SK-N-SH (cell line): ENCODE measurements at regions not wholly inside any gene's neighbourhood (a gene's known extent, or its start where the extent isn't known, plus 50 kb on each side); places are given as distances from the start of the nearest gene placed in this dataset.

Experiments
- CTCF ChIA-PET: fragments of 300-600, 350-600 bp; formaldehyde crosslinking; extraction: SDS; loops from one replicate; lab custom pipeline; 2021; lab: Yijun Ruan, JAX
- POLR2A ChIA-PET: fragments of 350-600 bp; sonication (Branson Sonifier 250); formaldehyde crosslinking; extraction: SDS; loops from one replicate; lab custom pipeline; 2020; ENCODE audit warnings: antibody characterized with exemption, inconsistent platforms; lab: Yijun Ruan, JAX
- DNase-seq: peaks from one replicate; pipeline ENCODE4 v3.0.0; 2012
- H2AFZ ChIP-seq: fragments of 200-600 bp; sonication (generic); 2 replicates; pipeline ENCODE4 v1.8.1; 2016; ENCODE audit warnings: antibody characterized with exemption, mild to moderate bottlenecking, low read depth
- H3F3A ChIP-seq: fragments of 200-600 bp; sonication (generic); replicated peaks from 2 replicates; pipeline ENCODE3; 2016; ENCODE audit warnings: antibody characterized with exemption, mild to moderate bottlenecking; ENCODE audit not compliant: insufficient read depth
- H3K27ac ChIP-seq, 2 experiments: fragments of 200-500 bp in 1 of 2; fragments of 200-600 bp in 1 of 2; sonication (Bioruptor generic) in 1 of 2; sonication (generic), shearing (Covaris generic) in 1 of 2; 2 replicates each; pipeline versions ENCODE4 v1.5.1 to v1.6.1; 2014 to 2016; ENCODE audit warnings: low read depth in 2 of 2, inconsistent platforms in 1 of 2, low read length in 1 of 2, mild to moderate bottlenecking in 1 of 2, mixed read lengths in 1 of 2
- H3K27me3 ChIP-seq: fragments of 200-600 bp; sonication (generic), shearing (Covaris generic); 2 replicates; pipeline ENCODE4 v1.6.1; 2016; ENCODE audit warnings: mixed run types; ENCODE audit not compliant: insufficient read depth
- H3K36me3 ChIP-seq, 2 experiments: fragments of 200-500 bp in 1 of 2; fragments of 200-600 bp in 1 of 2; sonication (Bioruptor generic) in 1 of 2; sonication (generic) in 1 of 2; replicated peaks in 1 of 2; 2 replicates each; pipeline versions ENCODE3 to v1.5.1; 2014 to 2016; ENCODE audit warnings: low read length in 1 of 2, mild to moderate bottlenecking in 1 of 2; ENCODE audit not compliant: insufficient read depth in 2 of 2, control insufficient read depth in 1 of 2
- H3K4me1 ChIP-seq, 2 experiments: fragments of 200-500 bp in 1 of 2; fragments of 200-600 bp in 1 of 2; sonication (Bioruptor generic) in 1 of 2; sonication (generic), shearing (Covaris generic) in 1 of 2; 2 replicates each; pipeline versions ENCODE4 v1.5.1 to v1.6.1; 2014 to 2016; ENCODE audit warnings: low read depth in 1 of 2, low read length in 1 of 2, mixed run types in 1 of 2; ENCODE audit not compliant: insufficient read depth in 2 of 2, control insufficient read depth in 1 of 2
- H3K4me2 ChIP-seq: fragments of 200-600 bp; sonication (generic), shearing (Covaris generic); 2 replicates; pipeline ENCODE4 v1.6.1; 2017; ENCODE audit warnings: mixed run types
- H3K4me3 ChIP-seq, 2 experiments: fragments of 200-500 bp in 1 of 2; fragments of 200-600 bp in 1 of 2; sonication (Bioruptor generic) in 1 of 2; sonication (generic), shearing (Covaris generic) in 1 of 2; 2 replicates each; pipeline versions ENCODE4 v1.5.1 to v1.8.1; 2014 to 2016; ENCODE audit warnings: low read depth in 2 of 2, inconsistent platforms in 1 of 2, low read length in 1 of 2, mild to moderate bottlenecking in 1 of 2, mixed read lengths in 1 of 2, moderate library complexity in 1 of 2
- H3K79me2 ChIP-seq: fragments of 200-600 bp; sonication (generic); 2 replicates; pipeline ENCODE4 v1.8.1; 2017; ENCODE audit warnings: mild to moderate bottlenecking; ENCODE audit not compliant: insufficient read depth
- H3K9ac ChIP-seq: fragments of 200-600 bp; sonication (generic); 2 replicates; pipeline ENCODE4 v1.6.1; 2017; ENCODE audit warnings: mixed run types
- H3K9me2 ChIP-seq: fragments of 200-600 bp; sonication (generic); 2 replicates; pipeline ENCODE4 v1.6.1; 2017; ENCODE audit warnings: mixed run types
- H3K9me3 ChIP-seq: fragments of 200-600 bp; sonication (generic); 2 replicates; pipeline ENCODE4 v1.6.1; 2017; ENCODE audit warnings: mixed run types, mild to moderate bottlenecking, moderate library complexity
- H4K20me1 ChIP-seq: fragments of 200-600 bp; sonication (generic); 2 replicates; pipeline ENCODE4 v1.6.1; 2017; ENCODE audit warnings: mild to moderate bottlenecking, mixed run types; ENCODE audit not compliant: insufficient read depth
- CHD2 ChIP-seq: fragments of 150-350 bp; IDR thresholded peaks from 2 replicates; pipeline ENCODE4 v1.6.1; 2018; ENCODE audit warnings: low read length; ENCODE audit not compliant: partially characterized antibody
- ELF1 ChIP-seq: IDR thresholded peaks from 2 replicates; pipeline ENCODE4 v1.4.0; 2012
- EP300 ChIP-seq, 2 experiments: IDR thresholded peaks; 2 replicates each; pipeline versions ENCODE4 v1.4.0 to v1.6.1; 2012; ENCODE audit warnings: borderline replicate concordance in 1 of 2, low read depth in 1 of 2, low read length in 1 of 2
- FOSL2 ChIP-seq: IDR thresholded peaks from 2 replicates; pipeline ENCODE4 v1.4.0; 2012; ENCODE audit warnings: low read depth, mild to moderate bottlenecking, moderate library complexity, borderline replicate concordance
- FOXM1 ChIP-seq: IDR thresholded peaks from 2 replicates; pipeline ENCODE4 v1.4.0; 2012; ENCODE audit warnings: low read depth, mild to moderate bottlenecking
- GABPA ChIP-seq: IDR thresholded peaks from 2 replicates; pipeline ENCODE4 v1.4.0; 2012; ENCODE audit warnings: low read depth, mild to moderate bottlenecking
- MAX ChIP-seq: IDR thresholded peaks from 2 replicates; pipeline ENCODE4 v1.4.0; 2012; ENCODE audit warnings: low read depth
- MXI1 ChIP-seq: IDR thresholded peaks from 2 replicates; pipeline ENCODE4 v1.6.1; 2012; ENCODE audit warnings: mild to moderate bottlenecking, low read depth, low read length, improper control_type of control experiment
- NRF1 ChIP-seq: IDR thresholded peaks from 2 replicates; pipeline ENCODE4 v1.6.1; 2012; ENCODE audit warnings: low read depth, mild to moderate bottlenecking, low read length
- RAD21 ChIP-seq: IDR thresholded peaks from 2 replicates; pipeline ENCODE4 v1.6.1; 2012; ENCODE audit warnings: mild to moderate bottlenecking, low read length
- RCOR1 ChIP-seq: fragments of 150-350 bp; IDR thresholded peaks from 2 replicates; pipeline ENCODE4 v1.6.1; 2017; ENCODE audit warnings: antibody characterized with exemption, low read length
- REST ChIP-seq: IDR thresholded peaks from 2 replicates; pipeline ENCODE4 v1.6.1; 2012; ENCODE audit warnings: mild to moderate bottlenecking, low read depth, low read length, moderate library complexity
- RFX5 ChIP-seq: IDR thresholded peaks from 2 replicates; pipeline ENCODE4 v1.6.1; 2012; ENCODE audit warnings: mild to moderate bottlenecking, improper control_type of control experiment, low read length
- RXRA ChIP-seq: IDR thresholded peaks from 2 replicates; pipeline ENCODE4 v1.4.0; 2012; ENCODE audit warnings: low read depth, mild to moderate bottlenecking, borderline replicate concordance
- TAF1 ChIP-seq: IDR thresholded peaks from 2 replicates; pipeline ENCODE4 v1.6.1; 2012; ENCODE audit warnings: low read depth, mild to moderate bottlenecking, low read length, moderate library complexity, borderline replicate concordance
- TCF12 ChIP-seq: IDR thresholded peaks from 2 replicates; pipeline ENCODE4 v1.4.0; 2012
- TEAD4 ChIP-seq: IDR thresholded peaks from 2 replicates; pipeline ENCODE4 v1.4.0; 2012; ENCODE audit warnings: mild to moderate bottlenecking, borderline replicate concordance; ENCODE audit not compliant: insufficient read depth
- USF1 ChIP-seq: IDR thresholded peaks from 2 replicates; pipeline ENCODE4 v1.4.0; 2012; ENCODE audit warnings: low read depth, borderline replicate concordance
- USF2 ChIP-seq: fragments of 150-350 bp; IDR thresholded peaks from 2 replicates; pipeline ENCODE4 v1.6.1; 2017; ENCODE audit warnings: antibody characterized with exemption, low read length, low read depth, borderline replicate concordance
- YY1 ChIP-seq: IDR thresholded peaks from 2 replicates; pipeline ENCODE4 v1.4.0; 2012; ENCODE audit warnings: low read depth, mild to moderate bottlenecking
- WGBS: methylation state at CpG from one replicate; pipeline ENCODE4 v1.1.6; 2017; ENCODE audit warnings: low lambda C conversion rate; 5-methylcytosine and 5-hydroxymethylcytosine counted together

GRCh38 chr3:8405144-8405543, 96.5 kb upstream of the LMCD1 start:
- H3F3A ChIP-seq: no peaks in the 10 kb centered on the region
- H3K27ac ChIP-seq: no peak overlapping the region
- no peaks in the 10 kb centered on the region for H4K20me1 ChIP-seq
- no peak overlapping the region for H3K9ac ChIP-seq
- H3K9me3 ChIP-seq: no peaks in the 10 kb centered on the region
- POLR2A ChIA-PET: no interaction called here
- TF ChIP-seq RCOR1: no peak
- TF ChIP-seq ELF1: no peak
- TF ChIP-seq TAF1: no peak
- TF ChIP-seq EP300 (IDR thresholded peaks at IDR 0.05; ENCODE audit: borderline replicate concordance in 1 of 2, low read depth in 1 of 2, low read length in 1 of 2): no peak
- TF ChIP-seq CHD2: no peak
- TF ChIP-seq RFX5: no peak
- no peak for DNase-seq
- 71% methylated on average over 2 of the region's 2 CpGs for WGBS
- no peaks in the 10 kb centered on the region for H3K4me1 ChIP-seq
- no peaks in the 10 kb centered on the region for H3K9me2 ChIP-seq
- H3K79me2 ChIP-seq: no peaks in the 10 kb centered on the region
- H3K4me3 ChIP-seq: no peak overlapping the region
- H2AFZ ChIP-seq: no peak overlapping the region
- CTCF ChIA-PET: interaction anchor here (1.0 to 2.2 kb wide), 2 partner anchors 12 to 303 kb away, joined by 3 to 6 read pairs; no protein-coding TSS in a partner anchor
- no peaks in the 10 kb centered on the region for H3K36me3 ChIP-seq
- no peak overlapping the region for H3K4me2 ChIP-seq
- H3K27me3 ChIP-seq: no peaks in the 10 kb centered on the region

GRCh38 chr3:8406479-8406878, 95.1 kb upstream of the LMCD1 start:
- no peak for DNase-seq
- no peak overlapping the region for H2AFZ ChIP-seq
- no peaks in the 10 kb centered on the region for H3F3A ChIP-seq
- H3K27ac ChIP-seq: no peak overlapping the region
- no peaks in the 10 kb centered on the region for H4K20me1 ChIP-seq
- no peaks in the 10 kb centered on the region for H3K79me2 ChIP-seq
- WGBS: 28% methylated on average over 1 of the region's 1 CpG
- H3K9ac ChIP-seq: no peak overlapping the region
- H3K9me2 ChIP-seq: no peaks in the 10 kb centered on the region
- TF ChIP-seq RCOR1 (no peak), USF1 (no peak), YY1 (no peak), RAD21 (no peak), GABPA (no peak), MXI1 (no peak), REST (no peak), MAX (no peak), NRF1 (no peak), RXRA (no peak), USF2 (no peak), FOSL2 (no peak), TEAD4 (no peak), CHD2 (no peak), TCF12 (no peak), FOXM1 (no peak)
- TF ChIP-seq, all 33 proteins: peak for 0
- H3K4me2 ChIP-seq: no peak overlapping the region
- no peak overlapping the region for H3K4me3 ChIP-seq
- H3K36me3 ChIP-seq: no peaks in the 10 kb centered on the region
- no peaks in the 10 kb centered on the region for H3K9me3 ChIP-seq
- CTCF ChIA-PET: interaction anchor here (2.2 kb wide), 1 partner anchor 11 kb away, joined by 6 read pairs; no protein-coding TSS in a partner anchor
- no peaks in the 10 kb centered on the region for H3K27me3 ChIP-seq
- POLR2A ChIA-PET: no interaction called here
- H3K4me1 ChIP-seq: no peaks in the 10 kb centered on the region
